GM18499 (cell line): ENCODE measurements at regions not wholly inside any gene's neighbourhood (a gene's known extent, or its start where the extent isn't known, plus 50 kb on each side); places are given as distances from the start of the nearest gene placed in this dataset.

ENCODE experiments used
- ATAC-seq: cut with Tn5 transposase; IDR thresholded peaks from one replicate; pipeline ENCODE4 v1.9.1; 2021; ENCODE audit warnings: moderate number of reproducible peaks; ENCODE audit not compliant: insufficient read depth, unreplicated experiment

GRCh38 chr10:107230887-107231286, 66.4 kb upstream of the SORCS1 start:
- ATAC-seq = no peak

GRCh38 chr10:107215681-107216080, 51.2 kb upstream of the SORCS1 start:
- ATAC-seq = no peak
